GM23248 (cell line): ENCODE measurements at regions not wholly inside any gene's neighbourhood (a gene's known extent, or its start where the extent isn't known, plus 50 kb on each side); places are given as distances from the start of the nearest gene placed in this dataset.

Experiments
- DNase-seq: peaks from one replicate; pipeline ENCODE4 v3.0.0-alpha.2; 2015
- H2AFZ ChIP-seq: fragments of 200-600 bp; sonication (generic); 2 replicates; pipeline ENCODE4 v1.6.1; 2016; ENCODE audit warnings: antibody characterized with exemption
- H3F3A ChIP-seq: fragments of 200-600 bp; sonication (generic); 2 replicates; pipeline ENCODE4 v1.6.1; 2016; ENCODE audit warnings: mild to moderate bottlenecking, antibody characterized with exemption, mixed run types; ENCODE audit not compliant: insufficient read depth
- H3K27ac ChIP-seq: fragments of 200-600 bp; sonication (generic); 2 replicates; pipeline ENCODE4 v1.5.1; 2016; ENCODE audit warnings: mild to moderate bottlenecking
- H3K27me3 ChIP-seq: fragments of 200-600 bp; sonication (generic); replicated peaks from 2 replicates; pipeline ENCODE4 v1.6.1; 2016; ENCODE audit warnings: mild to moderate bottlenecking; ENCODE audit not compliant: insufficient read depth
- H3K36me3 ChIP-seq: fragments of 200-600 bp; sonication (generic); 2 replicates; pipeline ENCODE4 v1.6.1; 2016; ENCODE audit warnings: low read depth, mild to moderate bottlenecking
- H3K4me1 ChIP-seq: fragments of 200-600 bp; sonication (generic); 2 replicates; pipeline ENCODE4 v1.6.1; 2016; ENCODE audit warnings: mild to moderate bottlenecking; ENCODE audit not compliant: insufficient read depth
- H3K4me2 ChIP-seq: fragments of 200-600 bp; sonication (generic); one replicate; pipeline ENCODE4 v1.6.1; 2016; ENCODE audit warnings: mild to moderate bottlenecking; ENCODE audit not compliant: unreplicated experiment
- H3K4me3 ChIP-seq: fragments of 200-600 bp; sonication (generic); 2 replicates; pipeline ENCODE4 v1.5.1; 2016; ENCODE audit warnings: mild to moderate bottlenecking
- H3K79me2 ChIP-seq: fragments of 200-600 bp; sonication (generic); 2 replicates; pipeline ENCODE4 v1.6.1; 2016; ENCODE audit warnings: mild to moderate bottlenecking; ENCODE audit not compliant: insufficient read depth
- H3K9ac ChIP-seq: fragments of 200-600 bp; sonication (generic); 2 replicates; pipeline ENCODE4 v1.6.1; 2016; ENCODE audit warnings: mild to moderate bottlenecking
- H3K9me2 ChIP-seq: fragments of 200-600 bp; sonication (generic); 2 replicates; pipeline ENCODE4 v1.6.1; 2016; ENCODE audit warnings: mixed run types, mild to moderate bottlenecking, moderate library complexity; ENCODE audit not compliant: insufficient read depth
- H3K9me3 ChIP-seq: fragments of 200-600 bp; sonication (generic); one replicate; pipeline ENCODE4 v1.6.1; 2017; ENCODE audit warnings: low read depth
- H4K20me1 ChIP-seq: fragments of 200-600 bp; sonication (generic); 2 replicates; pipeline ENCODE4 v1.6.0; 2016; ENCODE audit not compliant: insufficient read depth
- EZH2 ChIP-seq: fragments of 200-600 bp; sonication (generic); IDR thresholded peaks from 2 replicates; pipeline ENCODE4 v1.6.1; 2018; ENCODE audit warnings: antibody characterized with exemption, mild to moderate bottlenecking; ENCODE audit not compliant: insufficient read depth, poor library complexity, severe bottlenecking
- EZH2phosphoT487 ChIP-seq: fragments of 200-600 bp; sonication (generic); IDR thresholded peaks from 2 replicates; pipeline ENCODE4 v1.6.1; 2018; ENCODE audit warnings: antibody characterized with exemption, moderate library complexity, mild to moderate bottlenecking, low read depth; ENCODE audit not compliant: insufficient read depth
- WGBS, 2 experiments: methylation state at CpG; one replicate each; pipeline ENCODE4 v1.1.6; 2015 to 2017; ENCODE audit warnings: low lambda C conversion rate in 2 of 2, low coverage in 1 of 2; ENCODE audit errors: missing lambda C conversion rate in 2 of 2; 5-methylcytosine and 5-hydroxymethylcytosine counted together
- in situ Hi-C: fragments of 300-500 bp; cut with MboI; formaldehyde crosslinking; loops from 2 replicates; pipeline ENCODE4 v1.15.0; 2020

GRCh38 chr4:177737387-177737940 lies 295.2 kb upstream of the AGA start:
- no peaks in the 10 kb centered on the region for H3K9me3 ChIP-seq
- H3K36me3 ChIP-seq, result no peaks in the 10 kb centered on the region
- in situ Hi-C loops, result no loop called here
- H3K79me2 ChIP-seq, result no peaks in the 10 kb centered on the region
- no peak overlapping the region for H2AFZ ChIP-seq
- H3K27me3 ChIP-seq, result no peaks in the 10 kb centered on the region
- H4K20me1 ChIP-seq, result no peaks in the 10 kb centered on the region
- no peak for DNase-seq
- no peak overlapping the region for H3K9ac ChIP-seq
- 33 to 41% methylated on average over 2 of the region's 2 CpGs for WGBS, 2 experiments
- H3K27ac ChIP-seq, result no peak overlapping the region
- no peaks in the 10 kb centered on the region for H3F3A ChIP-seq
- H3K9me2 ChIP-seq, result no peaks in the 10 kb centered on the region
- no peaks in the 10 kb centered on the region for H3K4me1 ChIP-seq
- H3K4me3 ChIP-seq, result no peak overlapping the region
- no peak overlapping the region for H3K4me2 ChIP-seq
- TF ChIP-seq EZH2 (no peak), EZH2phosphoT487 (no peak)

DNA sequence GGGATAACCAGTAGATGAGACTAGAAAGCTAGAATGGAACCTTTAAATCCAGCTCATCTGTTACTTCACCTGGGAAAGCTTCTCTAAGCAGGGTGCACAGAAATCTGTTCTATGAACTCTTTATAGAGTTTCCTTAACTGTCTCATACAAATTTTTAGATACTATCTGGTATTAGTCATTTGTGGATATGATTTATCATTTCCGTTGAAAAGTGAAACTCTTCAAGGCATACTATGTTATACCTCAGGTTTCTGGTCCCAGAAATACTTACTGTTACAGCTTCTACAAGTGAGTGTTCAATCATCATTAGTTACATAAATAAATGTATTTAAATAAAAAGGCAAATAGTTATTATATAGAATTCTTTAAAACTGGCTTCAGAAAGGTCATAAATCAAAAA lies 298.3 kb upstream of the AGA start:
- Histone ChIP-seq H3F3A (no peaks in the 10 kb centered on the region), H3K79me2 (no peaks in the 10 kb centered on the region), H3K27ac (no peak overlapping the region), H3K4me1 (no peaks in the 10 kb centered on the region), H3K27me3 (no peaks in the 10 kb centered on the region), H4K20me1 (no peaks in the 10 kb centered on the region), H2AFZ (no peak overlapping the region), H3K4me3 (no peak overlapping the region), H3K9me3 (no peaks in the 10 kb centered on the region), H3K36me3 (no peaks in the 10 kb centered on the region), H3K9me2 (no peaks in the 10 kb centered on the region), H3K4me2 (no peak overlapping the region), H3K9ac (no peak overlapping the region)
- no peak for DNase-seq
- WGBS, 2 experiments, result 41 to 42% methylated on average over 1 of the region's 1 CpG
- in situ Hi-C loops, result no loop called here
- no peak for TF ChIP-seq EZH2phosphoT487
- TF ChIP-seq EZH2, result no peak

DNA sequence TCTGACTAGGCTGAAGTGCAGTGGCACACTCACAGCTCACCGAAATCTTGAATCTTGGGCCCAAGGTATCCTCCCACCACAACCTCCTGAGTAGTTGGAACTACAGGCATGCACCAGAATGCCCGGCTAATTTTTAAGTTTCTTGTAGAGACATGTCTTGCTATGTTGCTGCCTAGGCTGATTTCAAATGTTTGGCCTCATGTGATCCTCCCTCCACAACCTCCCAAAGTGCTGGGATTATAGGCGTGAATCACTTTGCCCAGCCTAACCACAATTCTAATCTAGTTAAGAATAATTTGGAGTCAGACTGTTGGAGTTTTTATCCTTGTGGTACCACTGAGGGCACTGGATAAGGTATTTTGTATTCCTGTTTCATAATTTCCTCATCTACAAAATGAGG lies 317.5 kb upstream of the AGA start:
- Histone ChIP-seq H3K4me1 (no peaks in the 10 kb centered on the region), H3K27me3 (no peaks in the 10 kb centered on the region), H3K4me2 (no peak overlapping the region), H3K79me2 (no peaks in the 10 kb centered on the region), H3K27ac (no peak overlapping the region), H3K4me3 (no peak overlapping the region), H3K36me3 (no peaks in the 10 kb centered on the region), H3K9me3 (no peaks in the 10 kb centered on the region), H3F3A (no peaks in the 10 kb centered on the region), H4K20me1 (no peaks in the 10 kb centered on the region), H2AFZ (no peak overlapping the region), H3K9ac (no peak overlapping the region), H3K9me2 (no peaks in the 10 kb centered on the region)
- no peak for DNase-seq
- 24 to 34% methylated on average over 3 of the region's 3 CpGs for WGBS, 2 experiments
- no peak for TF ChIP-seq EZH2phosphoT487
- no peak for TF ChIP-seq EZH2
- in situ Hi-C loops, result no loop called here

- Histone ChIP-seq H3K36me3 (no peaks in the 10 kb centered on the region), H3K4me2 (no peak overlapping the region), H3K9me2 (no peaks in the 10 kb centered on the region), H4K20me1 (no peaks in the 10 kb centered on the region), H3K4me3 (no peak overlapping the region), H3K79me2 (no peaks in the 10 kb centered on the region), H3K4me1 (no peaks in the 10 kb centered on the region), H3K27me3 (no peaks in the 10 kb centered on the region), H3F3A (no peaks in the 10 kb centered on the region), H3K9ac (no peak overlapping the region), H2AFZ (no peak overlapping the region), H3K27ac (no peak overlapping the region), H3K9me3 (no peaks in the 10 kb centered on the region)
- DNase-seq, result no peak
- in situ Hi-C loops, result no loop called here
- TF ChIP-seq EZH2, result no peak
- no peak for TF ChIP-seq EZH2phosphoT487
- 50 to 53% methylated on average over 12 of the region's 12 CpGs for WGBS, 2 experiments
Measured at GRCh38 chr4:177761692-177762091, 319.5 kb upstream of the AGA start.

DNA sequence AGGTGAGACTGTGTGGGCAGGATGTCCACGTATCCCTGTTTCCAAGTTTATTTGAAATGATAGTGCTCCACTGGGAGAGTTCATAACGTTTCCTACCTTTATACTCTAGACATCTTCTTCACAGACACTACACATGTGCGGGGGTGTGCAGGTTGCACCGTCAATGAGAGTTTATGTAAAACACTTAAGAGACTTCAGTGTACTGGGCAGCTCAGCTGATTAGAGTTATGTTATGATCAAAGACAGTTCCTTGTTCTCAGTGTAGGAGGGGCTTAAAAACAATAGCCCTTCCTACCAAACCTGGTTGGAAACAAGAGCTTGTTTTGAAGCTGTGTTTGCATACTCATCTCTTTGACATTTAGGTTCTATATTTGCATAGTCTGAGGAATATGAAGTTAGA lies 326.9 kb upstream of the AGA start:
- no peak overlapping the region for H2AFZ ChIP-seq
- no peaks in the 10 kb centered on the region for H3K79me2 ChIP-seq
- no peak for TF ChIP-seq EZH2phosphoT487
- TF ChIP-seq EZH2, result no peak
- H3K9ac ChIP-seq, result no peak overlapping the region
- H3K4me2 ChIP-seq, result no peak overlapping the region
- no peaks in the 10 kb centered on the region for H3K9me2 ChIP-seq
- 32 to 46% methylated on average over 4 of the region's 4 CpGs for WGBS, 2 experiments
- no peak for DNase-seq
- no peaks in the 10 kb centered on the region for H3K9me3 ChIP-seq
- H3K4me1 ChIP-seq, result no peaks in the 10 kb centered on the region
- no peaks in the 10 kb centered on the region for H3F3A ChIP-seq
- H3K4me3 ChIP-seq, result no peak overlapping the region
- no peaks in the 10 kb centered on the region for H3K27me3 ChIP-seq
- no peaks in the 10 kb centered on the region for H4K20me1 ChIP-seq
- H3K36me3 ChIP-seq, result no peaks in the 10 kb centered on the region
- no peak overlapping the region for H3K27ac ChIP-seq
- in situ Hi-C loops, result no loop called here
